ENCODE measurements at regions not wholly inside any gene's neighbourhood (a gene's known extent, or its start where the extent isn't known, plus 50 kb on each side); places are given as distances from the start of the nearest gene placed in this dataset.

GRCh38 chr2:43004879-43005244 is 212.5 kb upstream of the HAAO start:
- TF ChIP-seq CTCF (IDR thresholded peaks at IDR 0.05; ENCODE audit: insufficient read depth, low read length) (no peak), SPI1 (IDR thresholded peaks at IDR 0.05; ENCODE audit: borderline replicate concordance, low read depth) (no peak), POLR2AphosphoS5 (IDR thresholded peaks at IDR 0.05; ENCODE audit: low read depth) (no peak), GABPA (IDR thresholded peaks at IDR 0.05; ENCODE audit: low read depth) (no peak), REST (IDR thresholded peaks at IDR 0.05; ENCODE audit: insufficient replicate concordance, low read depth) (no peak)
